GM12878 (cell line): ENCODE measurements at regions not wholly inside any gene's neighbourhood (a gene's known extent, or its start where the extent isn't known, plus 50 kb on each side); places are given as distances from the start of the nearest gene placed in this dataset.
"Not testable (repeated sequence)": the region's sequence is repeated elsewhere in the genome, so short reads cannot be mapped to it uniquely, and the experiment has no call there.

Source experiments
- ATAC-seq: fragments of 200-7000 bp; cut with Tn5 transposase; 3 replicates; pipeline ENCODE4 v1.9.1; 2020; ENCODE audit warnings: mild to moderate bottlenecking, moderate library complexity
- BruUV-seq: library from RNA; stranded (reverse); fragments of 400-500 nt; replicated peaks from 2 replicates; lab custom pipeline; 2021; lab: Mats Ljungman, UMichigan
- CTCF ChIA-PET: fragments of 300-600 bp; sonication (Branson Sonifier 250); formaldehyde crosslinking; extraction: SDS; loops from one replicate; lab custom pipeline; 2021; ENCODE audit warnings: inconsistent platforms; lab: Yijun Ruan, JAX
- POLR2A ChIA-PET: fragments of 350-600 bp; formaldehyde crosslinking; extraction: SDS; loops from one replicate; lab custom pipeline; 2021; ENCODE audit warnings: inconsistent platforms; lab: Charles Lee
- RAD21 ChIA-PET: fragments of 300-600 bp; sonication (Branson Sonifier 250); formaldehyde crosslinking; loops from one replicate; lab custom pipeline; 2023; ENCODE audit warnings: antibody characterized with exemption; ENCODE audit not compliant: unreplicated experiment; lab: Charles Lee
- SMC1A ChIA-PET: fragments of 300-600 bp; sonication (Branson Sonifier 250); formaldehyde crosslinking; loops from one replicate; lab custom pipeline; 2023; ENCODE audit not compliant: unreplicated experiment, uncharacterized antibody; lab: Charles Lee
- DNase-seq: peaks from one replicate; pipeline ENCODE4 v3.0.0-alpha.2; 2011; ENCODE audit warnings: low read depth, low spot score
- FAIRE-seq: peaks from 3 replicates; lab custom pipeline; 2011; peaks lifted over from hg19 to GRCh38; lab: Jason Lieb, UNC
- H2AFZ ChIP-seq: 2 replicates; pipeline ENCODE4 v1.6.0; 2011; ENCODE audit warnings: low read depth, low read length, control low read depth; ENCODE audit not compliant: control insufficient read depth
- H3K27ac ChIP-seq: 2 replicates; pipeline ENCODE4 v1.5.1; 2011; ENCODE audit warnings: control low read depth; ENCODE audit not compliant: control insufficient read depth, insufficient read depth
- H3K27me3 ChIP-seq, 2 experiments: replicated peaks in 1 of 2; 2 replicates each; pipeline versions ENCODE4 v1.6.0 to v1.6.1; 2011; ENCODE audit warnings: low read length in 1 of 2; ENCODE audit not compliant: control insufficient read depth in 2 of 2, insufficient read depth in 2 of 2
- H3K36me3 ChIP-seq, 2 experiments: 2 replicates each; pipeline ENCODE4 v1.5.1; 2011; ENCODE audit warnings: low read length in 1 of 2; ENCODE audit not compliant: control insufficient read depth in 2 of 2, insufficient read depth in 2 of 2
- H3K4me1 ChIP-seq: 2 replicates; pipeline ENCODE4 v1.6.1; 2011; ENCODE audit warnings: mild to moderate bottlenecking, low read length, moderate library complexity, mixed read lengths; ENCODE audit not compliant: control insufficient read depth, insufficient read depth
- H3K4me2 ChIP-seq: 2 replicates; pipeline ENCODE4 v1.6.0; 2011; ENCODE audit warnings: control low read depth; ENCODE audit not compliant: control insufficient read depth, insufficient read depth
- H3K4me3 ChIP-seq: fragments of 200-600 bp; sonication (generic); 2 replicates; pipeline ENCODE4 v1.5.1; 2016
- H3K79me2 ChIP-seq: 2 replicates; pipeline ENCODE4 v1.6.0; 2011; ENCODE audit warnings: low read length; ENCODE audit not compliant: control insufficient read depth, insufficient read depth
- H3K9ac ChIP-seq: 2 replicates; pipeline ENCODE4 v1.8.0; 2011; ENCODE audit warnings: low read length, control low read depth, mixed read lengths; ENCODE audit not compliant: control insufficient read depth, insufficient read depth
- H3K9me3 ChIP-seq: replicated peaks from 3 replicates; pipeline ENCODE4 v1.5.1; 2011; ENCODE audit warnings: mild to moderate bottlenecking, low read length; ENCODE audit not compliant: control insufficient read depth, insufficient read depth
- H4K20me1 ChIP-seq: 2 replicates; pipeline ENCODE4 v1.6.0; 2011; ENCODE audit not compliant: control insufficient read depth, insufficient read depth
- ESRRA ChIP-seq: IDR thresholded peaks from 2 replicates; pipeline ENCODE4 v1.6.1; 2012; ENCODE audit warnings: mild to moderate bottlenecking, low read length, improper control_type of control experiment
- IRF4 ChIP-seq: IDR thresholded peaks from 2 replicates; pipeline ENCODE4 v1.6.1; 2011; ENCODE audit warnings: low read depth, low read length
- KAT2A ChIP-seq: conservative IDR thresholded peaks from 2 replicates; pipeline ENCODE4 v1.6.1; 2011; ENCODE audit warnings: low read depth, low read length; ENCODE audit not compliant: control insufficient read depth
- MYC ChIP-seq: IDR thresholded peaks from 2 replicates; pipeline ENCODE4 v1.6.1; 2011; ENCODE audit warnings: mild to moderate bottlenecking, low read length, moderate library complexity, inconsistent platforms; ENCODE audit not compliant: insufficient read depth, insufficient replicate concordance, insufficient read length, severe bottlenecking
- NFYB ChIP-seq: IDR thresholded peaks from 2 replicates; pipeline ENCODE4 v1.6.1; 2011; ENCODE audit warnings: low read depth, mild to moderate bottlenecking, low read length, improper control_type of control experiment, moderate library complexity; ENCODE audit not compliant: insufficient read depth
- RFX5 ChIP-seq: IDR thresholded peaks from 2 replicates; pipeline ENCODE4 v1.6.1; 2011; ENCODE audit warnings: low read depth, low read length, improper control_type of control experiment
- SPI1 ChIP-seq: IDR thresholded peaks from 2 replicates; pipeline ENCODE4 v1.6.1; 2011; ENCODE audit warnings: low read depth, mild to moderate bottlenecking, low read length, moderate library complexity, borderline replicate concordance; ENCODE audit not compliant: insufficient read depth
- TCF3 ChIP-seq: IDR thresholded peaks from 2 replicates; pipeline ENCODE4 v1.6.1; 2012; ENCODE audit warnings: low read depth, mild to moderate bottlenecking, low read length, borderline replicate concordance; ENCODE audit not compliant: insufficient read depth
- WGBS: methylation state at CpG from one replicate; pipeline ENCODE4 v1.1.6; 2016; ENCODE audit warnings: low lambda C conversion rate; ENCODE audit not compliant: insufficient replicate concordance, insufficient coverage; ENCODE audit errors: missing lambda C conversion rate; 5-methylcytosine and 5-hydroxymethylcytosine counted together
- in situ Hi-C: fragments of 300-500 bp; cut with MboI; formaldehyde crosslinking; loops from 9 replicates; pipeline ENCODE4 v1.14.3; 2018; ENCODE audit warnings: mixed read lengths
- intact Hi-C: fragments of 100-400 bp; cut with micrococcal nuclease; formaldehyde crosslinking; loops from one replicate; pipeline ENCODE4 v1.14.2; 2022; ENCODE audit not compliant: unreplicated experiment

- no peaks in the 10 kb centered on the region for H3K36me3 ChIP-seq
- no peak overlapping the region for H2AFZ ChIP-seq
- intact Hi-C loops = no loop called here
- TF ChIP-seq ESRRA (no peak), IRF4 (no peak), KAT2A (no peak), TCF3 (no peak), SPI1 (no peak), MYC (no peak), RFX5 (no peak), NFYB (no peak)
- TF ChIP-seq, all 136 proteins: peak for 0
- FAIRE-seq (no peak), DNase-seq (no peak), ATAC-seq (no peak)
- RAD21 ChIA-PET = no interaction called here
- no peaks in the 10 kb centered on the region for H3K4me1 ChIP-seq
- H3K9ac ChIP-seq = no peak overlapping the region
- H3K9me3 ChIP-seq = no peaks in the 10 kb centered on the region
- in situ Hi-C loops = no loop called here
- no peak overlapping the region for H3K4me3 ChIP-seq
- no peak overlapping the region for H3K4me2 ChIP-seq
- 5% methylated on average over 2 of the region's 2 CpGs for WGBS
- CTCF ChIA-PET = interaction anchor here (0.7 to 1.5 kb wide), 2 partner anchors 22 to 1885 kb away, joined by 3 read pairs; no protein-coding TSS in a partner anchor
- H4K20me1 ChIP-seq = no peaks in the 10 kb centered on the region
- SMC1A ChIA-PET = interaction anchor here (2.0 kb wide), 1 partner anchor 8 kb away, joined by 5 read pairs; no protein-coding TSS in a partner anchor
- POLR2A ChIA-PET = no interaction called here
- H3K79me2 ChIP-seq = no peaks in the 10 kb centered on the region
- BruUV-seq = no TSS peak
- H3K27ac ChIP-seq = no peak overlapping the region
- no peaks in the 10 kb centered on the region for H3K27me3 ChIP-seq
Observed at GRCh38 chr9:102609461-102609860, 385.7 kb upstream of the CYLC2 start.

GRCh38 chr9:102603198-102604195 lies 391.6 kb upstream of the CYLC2 start:
- in situ Hi-C loops, FAIRE-seq, H3K9me3 ChIP-seq, H3K4me1 ChIP-seq, SMC1A ChIA-PET, H4K20me1 ChIP-seq, BruUV-seq, POLR2A ChIA-PET, H3K4me3 ChIP-seq, H3K27ac ChIP-seq, H3K36me3 ChIP-seq, CTCF ChIA-PET, ATAC-seq, H2AFZ ChIP-seq, H3K9ac ChIP-seq, intact Hi-C loops, RAD21 ChIA-PET, H3K79me2 ChIP-seq, H3K4me2 ChIP-seq, H3K27me3 ChIP-seq, DNase-seq: not testable (repeated sequence)
- WGBS = 56% methylated on average over 43 of the region's 47 CpGs
